ENCODE measurements at regions not wholly inside any gene's neighbourhood (a gene's known extent, or its start where the extent isn't known, plus 50 kb on each side); places are given as distances from the start of the nearest gene placed in this dataset.

DNA sequence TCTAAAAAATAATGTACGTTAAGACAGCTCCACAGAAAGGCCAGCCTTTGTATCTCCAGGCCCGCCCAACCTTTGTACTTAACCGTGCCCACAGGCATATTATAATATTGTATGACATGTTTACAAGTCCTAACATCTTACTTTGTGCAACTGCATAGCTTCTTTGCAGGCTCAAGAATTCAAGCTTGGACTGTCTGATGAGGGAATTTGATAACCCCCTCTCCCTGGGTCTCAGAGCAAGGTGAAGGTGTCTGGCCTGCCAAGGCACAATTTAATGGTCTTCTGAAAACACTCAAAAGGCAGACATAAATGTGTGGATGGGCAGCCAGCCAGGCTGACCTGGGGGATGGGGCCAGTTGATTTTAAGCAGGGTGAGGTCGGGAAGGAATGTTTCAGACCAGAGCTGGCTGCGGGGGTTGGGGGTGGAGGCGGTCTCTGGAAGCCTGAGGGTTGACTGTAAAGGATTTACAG is 732.7 kb upstream of the FANCL start:
- no peak for TF ChIP-seq HDGF (IDR thresholded peaks at IDR 0.05; ENCODE audit: borderline replicate concordance)
- TF ChIP-seq CTBP1 (IDR thresholded peaks at IDR 0.05; ENCODE audit: borderline replicate concordance) = no peak
- TF ChIP-seq LEF1 (IDR thresholded peaks at IDR 0.05; ENCODE audit: borderline replicate concordance) = no peak
- no peak for TF ChIP-seq FOXA1 (IDR thresholded peaks at IDR 0.05)
- TF ChIP-seq NFRKB (IDR thresholded peaks at IDR 0.05) = no peak

All from HEK293T (cell line).